Nephron (organoid): ENCODE measurements at regions not wholly inside any gene's neighbourhood (a gene's known extent, or its start where the extent isn't known, plus 50 kb on each side); places are given as distances from the start of the nearest gene placed in this dataset.

Experiments used
- H3K27ac Mint-ChIP-seq, 3 experiments: 2 replicates each; pipeline ENCODE4 v1.8.0; 2020; ENCODE audit warnings: mixed read lengths in 3 of 3, mild to moderate bottlenecking in 2 of 3, moderate library complexity in 1 of 3
- H3K27me3 Mint-ChIP-seq: 2 replicates; pipeline ENCODE4 v1.8.0; 2021; ENCODE audit warnings: low read depth, mild to moderate bottlenecking, moderate library complexity, mixed read lengths
- H3K36me3 Mint-ChIP-seq: 2 replicates; pipeline ENCODE4 v1.8.0; 2020; ENCODE audit warnings: low read depth, mixed read lengths
- H3K4me1 Mint-ChIP-seq: 2 replicates; pipeline ENCODE4 v1.8.0; 2020; ENCODE audit warnings: mixed read lengths
- H3K4me3 Mint-ChIP-seq, 3 experiments: 2 replicates each; pipeline ENCODE4 v1.8.0; 2020; ENCODE audit warnings: mild to moderate bottlenecking in 3 of 3, mixed read lengths in 3 of 3, moderate library complexity in 2 of 3
- H3K9me3 Mint-ChIP-seq: 2 replicates; pipeline ENCODE4 v1.8.0; 2020; ENCODE audit warnings: mixed read lengths
- TF ChIP-seq, protein P1 (sequence below), 3 experiments: fragments of 200-600 bp; sonication (generic); IDR thresholded peaks; one replicate each; pipeline ENCODE4 v1.5.0; 2021; ENCODE audit warnings: antibody characterized with exemption in 3 of 3; ENCODE audit not compliant: unreplicated experiment in 3 of 3

- H3K27me3 Mint-ChIP-seq = peaks cover 5% of the 10 kb centered on the region
- H3K27ac Mint-ChIP-seq = no peak overlapping the region
- peaks cover 5% of the 10 kb centered on the region for H3K36me3 Mint-ChIP-seq
- H3K4me3 Mint-ChIP-seq = no peak overlapping the region
- peaks cover 9% of the 10 kb centered on the region for H3K9me3 Mint-ChIP-seq
- no peaks in the 10 kb centered on the region for H3K4me1 Mint-ChIP-seq
- TF ChIP-seq, protein P1, sequence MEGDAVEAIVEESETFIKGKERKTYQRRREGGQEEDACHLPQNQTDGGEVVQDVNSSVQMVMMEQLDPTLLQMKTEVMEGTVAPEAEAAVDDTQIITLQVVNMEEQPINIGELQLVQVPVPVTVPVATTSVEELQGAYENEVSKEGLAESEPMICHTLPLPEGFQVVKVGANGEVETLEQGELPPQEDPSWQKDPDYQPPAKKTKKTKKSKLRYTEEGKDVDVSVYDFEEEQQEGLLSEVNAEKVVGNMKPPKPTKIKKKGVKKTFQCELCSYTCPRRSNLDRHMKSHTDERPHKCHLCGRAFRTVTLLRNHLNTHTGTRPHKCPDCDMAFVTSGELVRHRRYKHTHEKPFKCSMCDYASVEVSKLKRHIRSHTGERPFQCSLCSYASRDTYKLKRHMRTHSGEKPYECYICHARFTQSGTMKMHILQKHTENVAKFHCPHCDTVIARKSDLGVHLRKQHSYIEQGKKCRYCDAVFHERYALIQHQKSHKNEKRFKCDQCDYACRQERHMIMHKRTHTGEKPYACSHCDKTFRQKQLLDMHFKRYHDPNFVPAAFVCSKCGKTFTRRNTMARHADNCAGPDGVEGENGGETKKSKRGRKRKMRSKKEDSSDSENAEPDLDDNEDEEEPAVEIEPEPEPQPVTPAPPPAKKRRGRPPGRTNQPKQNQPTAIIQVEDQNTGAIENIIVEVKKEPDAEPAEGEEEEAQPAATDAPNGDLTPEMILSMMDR (IDR thresholded peaks at IDR 0.05; ENCODE audit: unreplicated experiment in 3 of 3) = no peak
Measured at GRCh38 chr6:169854813-169855212, 103.4 kb downstream of the ERMARD start.

- H3K27ac Mint-ChIP-seq = no peak overlapping the region
- H3K27me3 Mint-ChIP-seq = peaks cover 5% of the 10 kb centered on the region
- peaks cover 9% of the 10 kb centered on the region for H3K9me3 Mint-ChIP-seq
- no peak overlapping the region for H3K4me3 Mint-ChIP-seq
- TF ChIP-seq, protein P1 (IDR thresholded peaks at IDR 0.05; ENCODE audit: unreplicated experiment in 3 of 3) = no peak
- peaks cover 5% of the 10 kb centered on the region for H3K36me3 Mint-ChIP-seq
- no peaks in the 10 kb centered on the region for H3K4me1 Mint-ChIP-seq
Measured at GRCh38 chr6:169854083-169854725, 102.8 kb downstream of the ERMARD start.

- H3K36me3 Mint-ChIP-seq = peaks cover 5% of the 10 kb centered on the region
- H3K4me3 Mint-ChIP-seq = no peak overlapping the region
- no peaks in the 10 kb centered on the region for H3K4me1 Mint-ChIP-seq
- H3K27me3 Mint-ChIP-seq = peaks cover 5% of the 10 kb centered on the region
- no peak overlapping the region for H3K27ac Mint-ChIP-seq
- TF ChIP-seq, protein P1 (IDR thresholded peaks at IDR 0.05; ENCODE audit: unreplicated experiment in 3 of 3) = no peak
- peaks cover 9% of the 10 kb centered on the region for H3K9me3 Mint-ChIP-seq
Measured at GRCh38 chr6:169853196-169854082, 102.0 kb downstream of the ERMARD start.

- Mint-ChIP-seq H3K4me3 (no peak overlapping the region), H3K9me3 (peaks cover 7% of the 10 kb centered on the region), H3K27me3 (peaks cover 5% of the 10 kb centered on the region), H3K27ac (no peak overlapping the region), H3K36me3 (peaks cover 5% of the 10 kb centered on the region), H3K4me1 (no peaks in the 10 kb centered on the region)
- TF ChIP-seq, protein P1 (IDR thresholded peaks at IDR 0.05; ENCODE audit: unreplicated experiment in 3 of 3) = no peak
Measured at GRCh38 chr6:169852504-169853195, 101.2 kb downstream of the ERMARD start.

- Mint-ChIP-seq H3K4me3 (no peak overlapping the region), H3K9me3 (no peaks in the 10 kb centered on the region), H3K4me1 (no peaks in the 10 kb centered on the region), H3K36me3 (no peaks in the 10 kb centered on the region), H3K27ac (no peak overlapping the region), H3K27me3 (peaks cover 9% of the 10 kb centered on the region)
- TF ChIP-seq, protein P1 (IDR thresholded peaks at IDR 0.05; ENCODE audit: unreplicated experiment in 3 of 3) = no peak
Measured at GRCh38 chr6:169851641-169852503, 100.5 kb downstream of the ERMARD start.
